MM.1S (cell line): ENCODE measurements at regions not wholly inside any gene's neighbourhood (a gene's known extent, or its start where the extent isn't known, plus 50 kb on each side); places are given as distances from the start of the nearest gene placed in this dataset.

Source experiments
- EZH2 ChIP-seq: fragments of 300-600 bp; sonication (generic); optimal IDR thresholded peaks from 2 replicates; pipeline ENCODE3; 2017; ENCODE audit warnings: low read depth, mild to moderate bottlenecking, antibody characterized with exemption, low read length, mixed read lengths
- TF ChIP-seq, protein P1 (sequence below): fragments of 300-600 bp; sonication (generic); IDR thresholded peaks from 2 replicates; pipeline ENCODE4 v1.5.1; 2016; ENCODE audit warnings: antibody characterized with exemption, low read length, mixed read lengths

DNA sequence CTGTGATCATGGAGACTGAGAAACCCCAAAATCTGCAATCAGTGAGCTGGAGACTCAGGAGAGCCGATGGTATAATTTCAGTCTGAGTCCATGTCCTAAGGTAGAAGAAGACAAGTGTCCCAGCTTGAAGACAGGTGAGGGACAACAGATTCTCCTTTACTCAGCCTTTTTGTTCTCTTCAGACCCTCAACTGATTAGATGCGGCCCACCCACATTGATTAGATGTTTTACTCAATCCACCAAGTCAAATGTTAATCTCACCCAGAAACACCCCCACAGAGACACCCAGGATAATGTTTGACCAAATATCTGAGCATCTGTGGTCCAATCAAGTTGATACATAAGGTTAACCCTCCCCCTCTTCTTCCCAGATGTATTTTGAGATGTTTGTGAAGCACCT is 131.2 kb downstream of the PFKFB3 start:
- TF ChIP-seq, protein P1, sequence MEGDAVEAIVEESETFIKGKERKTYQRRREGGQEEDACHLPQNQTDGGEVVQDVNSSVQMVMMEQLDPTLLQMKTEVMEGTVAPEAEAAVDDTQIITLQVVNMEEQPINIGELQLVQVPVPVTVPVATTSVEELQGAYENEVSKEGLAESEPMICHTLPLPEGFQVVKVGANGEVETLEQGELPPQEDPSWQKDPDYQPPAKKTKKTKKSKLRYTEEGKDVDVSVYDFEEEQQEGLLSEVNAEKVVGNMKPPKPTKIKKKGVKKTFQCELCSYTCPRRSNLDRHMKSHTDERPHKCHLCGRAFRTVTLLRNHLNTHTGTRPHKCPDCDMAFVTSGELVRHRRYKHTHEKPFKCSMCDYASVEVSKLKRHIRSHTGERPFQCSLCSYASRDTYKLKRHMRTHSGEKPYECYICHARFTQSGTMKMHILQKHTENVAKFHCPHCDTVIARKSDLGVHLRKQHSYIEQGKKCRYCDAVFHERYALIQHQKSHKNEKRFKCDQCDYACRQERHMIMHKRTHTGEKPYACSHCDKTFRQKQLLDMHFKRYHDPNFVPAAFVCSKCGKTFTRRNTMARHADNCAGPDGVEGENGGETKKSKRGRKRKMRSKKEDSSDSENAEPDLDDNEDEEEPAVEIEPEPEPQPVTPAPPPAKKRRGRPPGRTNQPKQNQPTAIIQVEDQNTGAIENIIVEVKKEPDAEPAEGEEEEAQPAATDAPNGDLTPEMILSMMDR = no peak
- TF ChIP-seq EZH2 = no peak
